Progenitor cell of endocrine pancreas (in vitro differentiated cells): ENCODE measurements at regions not wholly inside any gene's neighbourhood (a gene's known extent, or its start where the extent isn't known, plus 50 kb on each side); places are given as distances from the start of the nearest gene placed in this dataset.

Experiments used
- DNase-seq: peaks from one replicate; pipeline ENCODE4 v3.0.0; 2021; ENCODE audit warnings: low spot score; ENCODE audit not compliant: unreplicated experiment
- H3K27ac Mint-ChIP-seq: 2 replicates; pipeline ENCODE4 v1.8.0; 2021; ENCODE audit warnings: mild to moderate bottlenecking, moderate library complexity, mixed read lengths
- H3K27me3 Mint-ChIP-seq: 2 replicates; pipeline ENCODE4 v1.8.0; 2021; ENCODE audit warnings: mixed read lengths
- H3K36me3 Mint-ChIP-seq: 2 replicates; pipeline ENCODE4 v1.8.0; 2022; ENCODE audit warnings: mixed read lengths; ENCODE audit not compliant: insufficient read depth
- H3K4me1 Mint-ChIP-seq: 2 replicates; pipeline ENCODE4 v1.8.0; 2021; ENCODE audit warnings: low read depth, mixed read lengths
- H3K4me3 Mint-ChIP-seq: 2 replicates; pipeline ENCODE4 v1.8.0; 2021; ENCODE audit warnings: low read depth, mild to moderate bottlenecking, moderate library complexity, mixed read lengths
- H3K9me3 Mint-ChIP-seq: 2 replicates; pipeline ENCODE4 v1.8.0; 2021; ENCODE audit warnings: low read depth, mixed read lengths
- CTCF ChIP-seq: fragments of 200-600 bp; sonication (generic); IDR thresholded peaks from one replicate; pipeline ENCODE4 v1.5.0; 2021; ENCODE audit warnings: antibody characterized with exemption, mild to moderate bottlenecking; ENCODE audit not compliant: unreplicated experiment

- no peaks in the 10 kb centered on the region for H3K36me3 Mint-ChIP-seq
- H3K9me3 Mint-ChIP-seq, result peaks cover 6% of the 10 kb centered on the region
- no peaks in the 10 kb centered on the region for H3K4me1 Mint-ChIP-seq
- no peak for DNase-seq
- H3K4me3 Mint-ChIP-seq, result no peak overlapping the region
- no peak overlapping the region for H3K27ac Mint-ChIP-seq
- TF ChIP-seq CTCF, result no peak
- no peaks in the 10 kb centered on the region for H3K27me3 Mint-ChIP-seq
Measured at GRCh38 chr5:23216345-23216744, 291.1 kb upstream of the PRDM9 start.

- no peak overlapping the region for H3K4me3 Mint-ChIP-seq
Measured at GRCh38 chr5:23208959-23209431, 298.4 kb upstream of the PRDM9 start.

GRCh38 chr5:23204111-23204510 lies 303.3 kb upstream of the PRDM9 start:
- no peak overlapping the region for H3K27ac Mint-ChIP-seq

More at GRCh38 chr5:23208959-23209431, 298.4 kb upstream of the PRDM9 start:
- no peaks in the 10 kb centered on the region for H3K4me1 Mint-ChIP-seq
- TF ChIP-seq CTCF, result peak; percentile 77
- no peak for DNase-seq
- H3K27ac Mint-ChIP-seq, result no peak overlapping the region
- H3K27me3 Mint-ChIP-seq, result no peaks in the 10 kb centered on the region
- H3K9me3 Mint-ChIP-seq, result peaks cover 6% of the 10 kb centered on the region
- no peaks in the 10 kb centered on the region for H3K36me3 Mint-ChIP-seq

GRCh38 chr5:23169660-23170416 lies 316.7 kb upstream of the CDH12 start:
- H3K27me3 Mint-ChIP-seq, result no peaks in the 10 kb centered on the region
- H3K36me3 Mint-ChIP-seq, result no peaks in the 10 kb centered on the region
- no peak overlapping the region for H3K27ac Mint-ChIP-seq
- no peak overlapping the region for H3K4me3 Mint-ChIP-seq
- peaks cover 5% of the 10 kb centered on the region for H3K9me3 Mint-ChIP-seq
- DNase-seq, result no peak
- TF ChIP-seq CTCF, result no peak
- H3K4me1 Mint-ChIP-seq, result peaks cover 1% of the 10 kb centered on the region

More at GRCh38 chr5:23204111-23204510, 303.3 kb upstream of the PRDM9 start:
- Mint-ChIP-seq H3K4me1 (peaks cover 2% of the 10 kb centered on the region), H3K36me3 (peaks cover 1% of the 10 kb centered on the region), H3K27me3 (no peaks in the 10 kb centered on the region), H3K4me3 (no peak overlapping the region), H3K9me3 (peaks cover 8% of the 10 kb centered on the region)
- no peak for DNase-seq
- no peak for TF ChIP-seq CTCF

- peak overlapping the region; percentile 3 for H3K27ac Mint-ChIP-seq
- peaks cover 6% of the 10 kb centered on the region for H3K4me1 Mint-ChIP-seq
- no peak for DNase-seq
- TF ChIP-seq CTCF, result no peak
- H3K27me3 Mint-ChIP-seq, result no peaks in the 10 kb centered on the region
- H3K36me3 Mint-ChIP-seq, result no peaks in the 10 kb centered on the region
- H3K4me3 Mint-ChIP-seq, result no peak overlapping the region
- H3K9me3 Mint-ChIP-seq, result peaks cover 3% of the 10 kb centered on the region
Measured at GRCh38 chr5:23164971-23165370, 311.8 kb upstream of the CDH12 start.
